ENCODE measurements at regions not wholly inside any gene's neighbourhood (a gene's known extent, or its start where the extent isn't known, plus 50 kb on each side); places are given as distances from the start of the nearest gene placed in this dataset.
"Not testable (repeated sequence)": the region's sequence is repeated elsewhere in the genome, so short reads cannot be mapped to it uniquely, and the experiment has no call there.

GRCh38 chr16:25367773-25368524 is 110.3 kb upstream of the ZKSCAN2 start:
- Histone ChIP-seq H3K36me3 (no peaks in the 10 kb centered on the region), H3K27ac (no peak overlapping the region), H3K4me1 (no peaks in the 10 kb centered on the region), H3K9me3 (no peaks in the 10 kb centered on the region), H3K4me3 (no peak overlapping the region), H3K27me3 (no peaks in the 10 kb centered on the region)
- in situ Hi-C loops (cut with MboI; ENCODE audit: low sequenced_read_pairs in 4 of 4) (no loop called here), intact Hi-C loops (cut with DNase I; ENCODE audit: low total_unique reads) (no loop called here)
- ATAC-seq (no peak), DNase-seq (no peak)
- TF ChIP-seq POLR2A (IDR thresholded peaks at IDR 0.05) (no peak), CTCF (IDR thresholded peaks at IDR 0.05 in 4 of 5, conservative IDR thresholded peaks at IDR 0.05 in 1 of 5) (no peak)

- no peak for ATAC-seq
- Histone ChIP-seq H3K4me1 (no peaks in the 10 kb centered on the region), H3K27ac (no peak overlapping the region), H3K9me3 (no peaks in the 10 kb centered on the region), H3K27me3 (no peaks in the 10 kb centered on the region), H3K4me3 (no peak overlapping the region), H3K36me3 (no peaks in the 10 kb centered on the region)
- DNase-seq = no peak
- intact Hi-C loops (cut with DNase I; ENCODE audit: low total_unique reads) = no loop called here
- TF ChIP-seq CTCF (IDR thresholded peaks at IDR 0.05 in 4 of 5, conservative IDR thresholded peaks at IDR 0.05 in 1 of 5) (no peak), POLR2A (IDR thresholded peaks at IDR 0.05) (no peak)
- in situ Hi-C loops (cut with MboI; ENCODE audit: low sequenced_read_pairs in 4 of 4) = no loop called here
Measured at GRCh38 chr16:25366078-25366477, 108.4 kb upstream of the ZKSCAN2 start.

GRCh38 chr16:25359516-25359915 is 101.9 kb upstream of the ZKSCAN2 start:
- H3K9me3 ChIP-seq; H3K27me3 ChIP-seq; in situ Hi-C loops (cut with MboI; ENCODE audit: low sequenced_read_pairs in 4 of 4); H3K4me3 ChIP-seq; H3K36me3 ChIP-seq; DNase-seq; H3K27ac ChIP-seq; H3K4me1 ChIP-seq; ATAC-seq: not testable (repeated sequence)
- intact Hi-C loops (cut with DNase I; ENCODE audit: low total_unique reads) = loop anchor here (2.0 kb wide), 1 partner anchor 17 kb away; no protein-coding TSS in a partner anchor

- H3K27me3 ChIP-seq = no peaks in the 10 kb centered on the region
- H3K4me1 ChIP-seq = no peaks in the 10 kb centered on the region
- no peaks in the 10 kb centered on the region for H3K9me3 ChIP-seq
- ATAC-seq (no peak), DNase-seq (no peak)
- intact Hi-C loops (cut with DNase I; ENCODE audit: low total_unique reads) (no loop called here), in situ Hi-C loops (cut with MboI; ENCODE audit: low sequenced_read_pairs in 4 of 4) (no loop called here)
- H3K4me3 ChIP-seq = no peak overlapping the region
- no peak overlapping the region for H3K27ac ChIP-seq
- no peak for TF ChIP-seq CTCF (IDR thresholded peaks at IDR 0.05 in 4 of 5, conservative IDR thresholded peaks at IDR 0.05 in 1 of 5)
- TF ChIP-seq POLR2A (IDR thresholded peaks at IDR 0.05) = no peak
- H3K36me3 ChIP-seq = no peaks in the 10 kb centered on the region
Measured at GRCh38 chr16:25344006-25344405, 86.4 kb upstream of the ZKSCAN2 start.

- H3K27me3 ChIP-seq = no peaks in the 10 kb centered on the region
- no peaks in the 10 kb centered on the region for H3K36me3 ChIP-seq
- ATAC-seq (no peak), DNase-seq (no peak)
- no peak overlapping the region for H3K4me3 ChIP-seq
- intact Hi-C loops (cut with DNase I; ENCODE audit: low total_unique reads) = no loop called here
- H3K9me3 ChIP-seq = no peaks in the 10 kb centered on the region
- H3K4me1 ChIP-seq = no peaks in the 10 kb centered on the region
- TF ChIP-seq CTCF (IDR thresholded peaks at IDR 0.05 in 4 of 5, conservative IDR thresholded peaks at IDR 0.05 in 1 of 5) (no peak), POLR2A (IDR thresholded peaks at IDR 0.05) (no peak)
- in situ Hi-C loops (cut with MboI; ENCODE audit: low sequenced_read_pairs in 4 of 4) = no loop called here
- H3K27ac ChIP-seq = no peak overlapping the region
Measured at GRCh38 chr16:25340973-25341372, 83.3 kb upstream of the ZKSCAN2 start.

All from gastrocnemius medialis (tissue), 4 donors.